ENCODE measurements at regions not wholly inside any gene's neighbourhood (a gene's known extent, or its start where the extent isn't known, plus 50 kb on each side); places are given as distances from the start of the nearest gene placed in this dataset.

- BruUV-seq (replicated peaks) = no TSS peak
Observed at GRCh38 chr1:195714248-195714647, 894.0 kb downstream of the KCNT2 start.

More at GRCh38 chr1:195714248-195714647, 894.0 kb downstream of the KCNT2 start:
- DNase-seq (ENCODE audit: extremely low read depth in 1 of 4, low spot score in 3 of 4) = no peak
- H3K9ac ChIP-seq (ENCODE audit: insufficient read depth in 1 of 2, low read depth in 2 of 2, low read length in 2 of 2) = no peak overlapping the region
- ChIA-PET POLR2A (no interaction called here), CTCF (ENCODE audit: low intra/inter-chr PET ratio) (no interaction called here)
- H3K4me2 ChIP-seq (ENCODE audit: insufficient read depth, low read length) = no peak overlapping the region
- H2AFZ ChIP-seq (ENCODE audit: low read depth, low read length) = no peak overlapping the region
- no peak overlapping the region for H3K27ac ChIP-seq (ENCODE audit: extremely low read depth, low read depth, low read length)
- in situ Hi-C loops (cut with MboI) (no loop called here), intact Hi-C loops (cut with micrococcal nuclease) (no loop called here)
- H3K27me3 ChIP-seq (ENCODE audit: control insufficient read depth in 2 of 2, insufficient read depth in 2 of 2, low read length in 2 of 2) = no peaks in the 10 kb centered on the region
- no peak for FAIRE-seq
- H3K4me3 ChIP-seq = no peak overlapping the region
- H3K36me3 ChIP-seq (ENCODE audit: control insufficient read depth, insufficient read depth, low read length) = no peaks in the 10 kb centered on the region
- no peaks in the 10 kb centered on the region for H3K9me1 ChIP-seq (ENCODE audit: control insufficient read depth, insufficient read depth, low read length)
- H3K9me3 ChIP-seq (replicated peaks; ENCODE audit: control insufficient read depth, insufficient read depth, low read depth, low read length) = no peaks in the 10 kb centered on the region
- ATAC-seq = no peak
- WGBS (ENCODE audit: insufficient coverage, low coverage, missing lambda C conversion rate) = 0% methylated on average over 1 of the region's 1 CpG
- TF ChIP-seq ZNF282 (CRISPR knock-in tag; IDR thresholded peaks at IDR 0.05) (no peak), ZNF24 (IDR thresholded peaks at IDR 0.05) (no peak), TEAD4 (IDR thresholded peaks at IDR 0.05; ENCODE audit: low read length) (no peak), TEAD4 (CRISPR knock-in tag; IDR thresholded peaks at IDR 0.05; ENCODE audit: borderline replicate concordance) (no peak), ZBTB11 (CRISPR knock-in tag; IDR thresholded peaks at IDR 0.05) (no peak), SRSF3 (IDR thresholded peaks at IDR 0.05; ENCODE audit: insufficient read depth, low read length) (no peak), HMGN3 (IDR thresholded peaks at IDR 0.05; ENCODE audit: borderline replicate concordance, extremely low read depth, insufficient read length, low read depth, low read length) (no peak), NFE2L1 (tag; IDR thresholded peaks at IDR 0.05; ENCODE audit: borderline replicate concordance, low read depth) (peak; percentile 56; the same call in 1 of the 2 replicates), NFE2 (IDR thresholded peaks at IDR 0.05; ENCODE audit: low read depth) (peak; percentile 67), ZNF431 (CRISPR knock-in tag; IDR thresholded peaks at IDR 0.05) (no peak), MAFG (tag; conservative IDR thresholded peaks at IDR 0.05) (peak; percentile 83), ZNF316 (IDR thresholded peaks at IDR 0.05) (peak; percentile 36; the same call in 1 of the 2 replicates), ATF4 (CRISPR knock-in tag; IDR thresholded peaks at IDR 0.05) (no peak), BCOR (IDR thresholded peaks at IDR 0.05) (no peak), C11orf30 (IDR thresholded peaks at IDR 0.05; ENCODE audit: low read depth) (peak; percentile 29; the same call in 1 of the 2 replicates), MEIS2 (IDR thresholded peaks at IDR 0.05; ENCODE audit: partially characterized antibody) (peak; percentile 55)
- H4K20me1 ChIP-seq (replicated peaks; ENCODE audit: control insufficient read depth, insufficient read depth, low read length) = no peaks in the 10 kb centered on the region
- H3K4me1 ChIP-seq (replicated peaks in 1 of 2; ENCODE audit: control insufficient read depth in 2 of 2, insufficient read depth in 2 of 2, low read length in 2 of 2) = no peaks in the 10 kb centered on the region
- no peaks in the 10 kb centered on the region for H3K79me2 ChIP-seq (ENCODE audit: control insufficient read depth, insufficient read depth, low read length)

All from K562 (cell line).